SIG-M5 treated with dmso at 0.1 percent for 504 hours (cell line): ENCODE measurements at regions not wholly inside any gene's neighbourhood (a gene's known extent, or its start where the extent isn't known, plus 50 kb on each side); places are given as distances from the start of the nearest gene placed in this dataset.

Source experiments
- DNase-seq: peaks from one replicate; lab custom pipeline; 2025; ENCODE audit not compliant: unreplicated experiment; lab: John Stamatoyannopoulos, UW

- no peak for DNase-seq
Measured at GRCh38 chr3:124395584-124396338, 334.5 kb upstream of the UMPS start.

- DNase-seq, result no peak
Measured at GRCh38 chr3:124396339-124396950, 333.8 kb upstream of the UMPS start.

- DNase-seq, result no peak
Measured at GRCh38 chr3:124397088-124397487, 333.2 kb upstream of the UMPS start.

- no peak for DNase-seq
Measured at GRCh38 chr3:124398594-124398993, 331.7 kb upstream of the UMPS start.

GRCh38 chr3:124401843-124402242, 328.4 kb upstream of the UMPS start:
- no peak for DNase-seq

- no peak for DNase-seq
Measured at GRCh38 chr3:124402791-124403190, 327.5 kb upstream of the UMPS start.

GRCh38 chr3:124404621-124405020, 325.6 kb upstream of the UMPS start:
- DNase-seq, result no peak

- DNase-seq, result no peak
Measured at GRCh38 chr3:124407260-124407659, 323.0 kb upstream of the UMPS start.

GRCh38 chr3:124409650-124410275, 320.5 kb upstream of the UMPS start:
- no peak for DNase-seq

GRCh38 chr3:124410471-124410870, 319.8 kb upstream of the UMPS start:
- DNase-seq, result no peak

- DNase-seq, result no peak
Measured at GRCh38 chr3:124411728-124412127, 318.5 kb upstream of the UMPS start.

- DNase-seq, result no peak
Measured at GRCh38 chr3:124412644-124413043, 317.6 kb upstream of the UMPS start.

GRCh38 chr3:124413393-124413792, 316.9 kb upstream of the UMPS start:
- DNase-seq, result no peak

- DNase-seq, result no peak
Measured at GRCh38 chr3:124413989-124414598, 316.2 kb upstream of the UMPS start.

GRCh38 chr3:124415446-124415960, 314.7 kb upstream of the UMPS start:
- DNase-seq, result no peak

GRCh38 chr3:124419303-124419702, 310.9 kb upstream of the UMPS start:
- DNase-seq, result no peak

- no peak for DNase-seq
Measured at GRCh38 chr3:124420392-124420791, 309.9 kb upstream of the UMPS start.

- DNase-seq, result no peak
Measured at GRCh38 chr3:124422805-124423204, 307.4 kb upstream of the UMPS start.

- no peak for DNase-seq
Measured at GRCh38 chr3:124424396-124424795, 305.9 kb upstream of the UMPS start.

- DNase-seq, result no peak
Measured at GRCh38 chr3:124425972-124426371, 304.3 kb upstream of the UMPS start.

GRCh38 chr3:124428372-124429128, 301.7 kb upstream of the UMPS start:
- DNase-seq, result no peak
